Frontal cortex (tissue), 3 donors: ENCODE measurements at regions not wholly inside any gene's neighbourhood (a gene's known extent, or its start where the extent isn't known, plus 50 kb on each side); places are given as distances from the start of the nearest gene placed in this dataset.

Experiments
- DNase-seq, 2 donors: peaks; one replicate each; pipeline ENCODE4 v3.0.0; 2012; ENCODE audit warnings: low spot score in 2 of 2
- FAIRE-seq: peaks from 2 replicates; lab custom pipeline; 2012; peaks lifted over from hg19 to GRCh38; lab: Jason Lieb, UNC
- donor health status: control.
- donor health status: control.
- donor health status: control.

DNA sequence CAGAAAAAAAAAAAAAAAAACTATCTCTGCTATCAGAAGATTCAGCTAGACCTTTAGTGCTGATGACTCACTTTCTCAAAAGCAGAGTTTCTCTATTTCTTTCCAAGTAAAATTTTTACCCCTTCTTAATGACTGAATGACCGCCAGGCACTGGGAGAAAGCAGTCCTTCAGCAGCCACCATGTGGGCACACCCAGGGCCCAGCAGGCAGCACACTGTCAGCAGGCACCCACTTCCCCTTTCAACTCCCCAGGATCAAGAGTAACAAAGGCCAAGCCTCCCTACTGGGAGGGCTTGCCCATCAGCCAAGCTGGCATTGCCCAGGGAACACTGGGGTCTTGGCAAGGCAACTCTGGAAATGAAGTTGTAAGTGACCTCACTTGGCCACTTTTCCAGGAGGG, 201.9 kb upstream of the MAMLD1 start:
- DNase-seq (no peak), FAIRE-seq (no peak)

GRCh38 chrX:150162141-150162540, 201.0 kb upstream of the MAMLD1 start:
- FAIRE-seq, result no peak

DNA sequence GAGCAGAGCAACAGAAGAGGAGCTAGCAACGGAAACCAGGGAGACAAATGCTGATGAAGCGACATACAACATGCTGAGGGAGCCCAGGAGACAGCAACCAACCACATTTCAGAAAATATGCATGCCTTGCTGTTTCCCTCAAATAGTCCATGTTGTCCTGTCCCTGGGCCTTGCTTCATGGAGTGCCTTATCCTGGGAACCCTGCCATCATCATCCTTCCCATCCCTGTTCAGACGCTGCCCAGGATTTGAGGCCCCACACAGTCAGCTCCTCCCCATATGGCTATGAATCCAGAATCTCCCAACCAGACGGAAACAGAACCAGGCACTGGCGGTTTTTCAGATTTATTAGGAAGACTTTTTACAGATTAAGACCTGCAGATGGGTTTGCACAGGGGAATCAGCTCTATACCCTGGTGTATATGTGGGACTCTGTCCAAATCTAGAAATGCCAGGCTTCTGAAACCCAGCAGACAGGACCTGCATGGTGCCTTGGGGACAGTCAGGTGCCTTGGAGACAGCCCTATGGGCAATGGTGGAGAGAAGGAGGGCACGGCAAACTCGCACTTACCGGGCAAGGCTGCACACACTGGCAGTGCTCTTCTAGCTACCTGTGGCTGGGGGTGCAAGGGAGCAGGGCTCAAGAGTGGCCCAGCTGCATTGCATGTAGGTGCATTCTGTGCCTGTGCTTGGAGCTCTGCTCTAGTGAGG, 199.7 kb upstream of the MAMLD1 start:
- no peak for DNase-seq
- FAIRE-seq, result no peak

More at GRCh38 chrX:150162141-150162540, 201.0 kb upstream of the MAMLD1 start:
- DNase-seq, result no peak

DNA sequence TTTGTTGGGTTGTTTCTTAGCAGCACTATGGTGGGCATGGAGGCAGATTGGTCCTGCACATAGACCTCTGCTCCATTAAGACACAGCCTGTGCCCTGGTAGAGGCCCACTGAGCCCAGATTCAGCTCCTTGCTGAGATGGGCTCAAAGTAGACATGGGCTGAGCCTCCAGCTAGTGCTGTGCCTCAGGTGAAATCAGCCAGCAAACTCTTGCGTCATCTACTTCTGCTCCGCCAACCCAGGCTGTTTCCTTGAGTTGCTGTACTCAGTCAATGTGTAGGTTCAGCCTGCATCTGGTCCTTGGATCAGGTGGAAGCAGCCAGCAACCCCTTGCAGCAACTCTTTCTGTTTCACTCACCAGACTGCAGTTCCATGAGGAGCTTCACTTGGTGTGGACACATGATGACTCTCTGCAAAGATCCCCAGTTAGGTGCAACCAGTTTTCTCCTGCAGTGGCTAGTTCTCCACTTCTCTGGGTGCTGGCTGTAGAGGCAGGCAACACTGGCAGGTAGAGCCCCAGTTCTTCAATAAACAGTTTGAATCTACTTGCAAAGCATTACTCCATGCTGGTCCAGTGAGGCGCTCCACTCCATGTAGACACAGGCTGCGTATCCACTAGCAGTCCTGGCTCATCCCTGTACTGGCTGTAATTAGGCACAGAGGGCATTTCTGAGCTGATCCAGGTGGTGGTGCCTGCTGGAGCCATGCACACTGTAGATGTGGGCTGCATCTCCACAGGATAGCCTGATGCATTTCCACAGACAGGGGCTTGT, 199.0 kb upstream of the MAMLD1 start:
- DNase-seq (no peak), FAIRE-seq (no peak)

- FAIRE-seq, result no peak
- DNase-seq, result no peak
Measured at GRCh38 chrX:150164971-150165600, 198.0 kb upstream of the MAMLD1 start.

DNA sequence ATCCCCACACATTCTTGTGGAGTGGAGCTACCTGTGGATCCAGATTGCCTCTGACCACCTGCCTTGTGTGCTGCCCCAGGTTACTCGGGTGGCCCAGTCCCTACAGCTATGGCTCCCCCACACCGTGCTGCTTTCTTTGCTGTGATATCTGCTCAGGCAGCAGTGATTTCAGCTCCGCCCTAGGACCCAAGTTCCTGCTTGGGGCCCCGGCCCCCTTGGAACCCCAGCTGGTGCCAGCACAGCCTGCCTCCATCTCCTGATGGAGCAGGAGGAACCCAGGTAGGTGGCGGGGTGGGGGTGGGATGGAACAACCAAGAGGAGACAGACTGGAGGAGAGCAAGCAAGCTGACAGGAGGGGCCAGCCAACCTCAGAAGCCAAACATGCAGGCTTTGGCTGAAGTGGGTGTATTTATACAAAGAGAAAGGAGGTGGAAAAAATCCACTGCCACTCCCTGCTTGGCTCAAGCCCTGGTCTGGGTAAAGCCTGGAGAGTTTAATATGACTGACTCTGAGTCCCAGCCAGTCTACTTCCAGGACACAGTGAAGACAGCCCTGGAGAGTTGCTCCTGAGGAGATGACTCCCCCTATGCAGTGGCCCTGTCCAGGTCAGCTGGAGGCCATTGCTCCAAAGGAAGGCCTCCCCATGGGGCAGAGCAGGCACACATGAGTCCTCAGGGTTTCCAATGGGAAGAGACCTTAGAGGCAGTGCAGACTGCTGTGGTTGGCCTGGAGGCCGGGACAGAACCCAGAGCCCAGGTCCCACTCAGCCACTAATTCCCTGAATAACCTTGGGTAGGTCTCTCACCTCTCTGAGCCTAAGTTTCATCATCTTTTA, 197.1 kb upstream of the MAMLD1 start:
- FAIRE-seq, result no peak
- no peak for DNase-seq

DNA sequence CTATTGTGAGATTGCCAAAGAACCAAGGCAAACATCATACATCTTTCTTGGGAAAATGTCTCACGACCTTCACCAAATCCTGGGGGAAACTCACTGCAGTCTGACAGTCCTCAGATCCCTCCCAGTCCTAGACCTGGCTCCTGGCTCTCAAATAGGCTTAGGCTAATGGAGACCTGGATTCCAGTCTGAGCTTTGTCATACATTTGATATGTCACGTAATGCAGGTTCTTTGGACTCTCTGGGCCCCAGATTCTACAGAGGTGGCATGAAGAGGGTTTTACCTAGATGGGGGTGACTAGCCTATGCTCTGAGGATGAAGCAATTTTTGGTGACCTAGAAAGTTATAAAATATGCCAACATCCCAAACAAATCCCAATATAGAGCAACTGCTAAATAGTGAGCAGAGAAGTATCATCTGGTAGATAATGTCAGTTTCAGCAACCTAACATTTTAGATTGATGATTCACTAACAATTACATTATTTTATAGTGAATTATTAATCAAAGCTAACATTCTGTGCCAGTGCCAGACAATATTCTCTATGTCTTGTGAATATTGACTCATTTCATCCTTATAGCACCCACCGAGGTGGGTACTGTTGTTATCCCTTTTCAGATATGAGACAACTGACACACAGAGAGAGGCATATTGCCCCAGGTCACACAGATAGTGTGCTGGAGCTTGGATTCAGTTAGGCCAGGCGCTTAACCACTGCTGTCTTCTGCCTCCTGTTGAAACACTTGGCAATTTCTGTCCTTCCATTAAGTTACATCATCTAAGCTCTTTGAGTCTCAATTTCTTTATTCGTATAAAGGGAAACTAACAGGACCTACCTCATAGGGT, 195.4 kb upstream of the MAMLD1 start:
- FAIRE-seq (no peak), DNase-seq (no peak)

GRCh38 chrX:150182161-150182560, 181.0 kb upstream of the MAMLD1 start:
- DNase-seq (no peak), FAIRE-seq (no peak)

DNA sequence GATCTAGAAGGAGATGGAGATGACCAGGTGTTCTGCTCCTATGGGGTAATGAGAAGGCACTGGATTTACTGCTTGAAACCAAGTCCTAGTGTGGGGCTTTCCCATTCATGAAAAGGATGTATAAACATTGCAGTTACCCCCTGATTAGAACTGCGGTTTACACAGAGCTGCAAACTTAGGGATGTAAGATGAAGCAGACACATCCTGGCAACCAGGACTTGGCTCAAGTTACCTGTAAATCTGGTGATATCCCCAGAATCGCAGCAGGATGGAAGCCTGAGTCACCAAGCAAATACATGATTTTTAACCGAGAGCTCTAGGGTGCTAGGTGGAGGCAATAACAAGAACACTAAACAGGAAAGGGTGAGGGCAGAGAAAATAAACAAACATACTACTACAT, 178.6 kb upstream of the MAMLD1 start:
- FAIRE-seq (no peak), DNase-seq (no peak)

- no peak for DNase-seq
- no peak for FAIRE-seq
Measured at GRCh38 chrX:150185766-150186165, 177.4 kb upstream of the MAMLD1 start.

DNA sequence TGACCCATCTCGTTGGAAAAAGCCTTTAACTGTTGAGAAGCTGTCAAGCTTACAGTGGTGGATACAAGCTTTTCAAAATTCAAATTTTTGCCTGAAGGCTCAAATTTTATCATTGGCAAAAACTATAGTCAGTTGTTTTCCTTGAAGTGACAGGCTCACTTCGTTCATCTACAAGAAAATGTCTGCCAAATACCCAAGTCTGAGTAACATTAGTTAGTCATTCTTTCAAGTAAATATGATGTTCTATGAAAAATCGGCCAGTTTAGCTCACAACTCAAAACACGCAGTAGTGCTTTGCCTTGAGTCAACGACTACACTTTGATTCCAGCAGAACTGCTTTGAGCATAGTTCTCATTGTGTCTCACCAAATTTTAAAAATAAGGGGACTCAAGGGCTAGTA, 170.3 kb upstream of the MAMLD1 start:
- FAIRE-seq (no peak), DNase-seq (no peak)

GRCh38 chrX:150196285-150196684, 166.8 kb upstream of the MAMLD1 start:
- no peak for DNase-seq
- FAIRE-seq, result no peak

DNA sequence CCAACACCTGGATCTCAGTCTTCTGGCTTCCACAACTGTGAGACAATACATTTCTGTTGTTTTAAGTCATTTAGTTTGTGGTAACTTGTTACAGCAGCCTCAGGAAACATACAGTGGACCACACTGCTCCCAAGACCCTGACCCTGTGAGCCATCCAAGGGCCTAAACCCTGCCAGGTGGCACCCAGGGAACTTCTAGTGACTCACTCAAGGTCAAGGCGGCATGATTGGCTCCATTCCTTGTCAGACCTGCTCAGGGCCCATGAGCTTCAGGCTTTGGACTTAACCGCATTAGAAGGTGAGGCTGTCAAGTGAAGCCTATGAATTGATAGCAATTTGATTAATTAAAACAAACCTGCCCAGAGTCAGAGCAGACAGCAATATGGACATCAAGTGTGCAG, 165.7 kb upstream of the MAMLD1 start:
- FAIRE-seq (no peak), DNase-seq (no peak)

DNA sequence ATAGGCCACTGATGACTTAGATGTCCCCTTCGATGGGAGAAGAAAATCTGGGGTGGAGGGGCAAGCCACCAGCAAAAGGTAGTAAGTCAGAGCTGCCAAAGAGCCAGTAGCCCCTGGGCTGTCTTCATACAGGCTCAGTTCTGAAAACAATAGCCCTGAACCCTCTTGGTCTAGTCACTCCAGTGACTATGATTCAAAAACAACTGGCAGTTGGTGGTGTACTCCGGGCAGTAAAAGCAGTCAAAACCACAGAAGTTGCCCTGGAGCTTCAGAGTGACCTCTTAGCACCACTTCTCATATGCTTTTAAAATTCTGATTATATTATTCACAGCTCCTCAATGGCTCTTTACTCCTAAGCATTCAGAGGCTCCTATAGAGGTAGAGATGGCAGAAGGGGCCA, 164.3 kb upstream of the MAMLD1 start:
- DNase-seq (no peak), FAIRE-seq (no peak)

- FAIRE-seq, result no peak
Measured at GRCh38 chrX:150199181-150199580, 163.9 kb upstream of the MAMLD1 start.

DNA sequence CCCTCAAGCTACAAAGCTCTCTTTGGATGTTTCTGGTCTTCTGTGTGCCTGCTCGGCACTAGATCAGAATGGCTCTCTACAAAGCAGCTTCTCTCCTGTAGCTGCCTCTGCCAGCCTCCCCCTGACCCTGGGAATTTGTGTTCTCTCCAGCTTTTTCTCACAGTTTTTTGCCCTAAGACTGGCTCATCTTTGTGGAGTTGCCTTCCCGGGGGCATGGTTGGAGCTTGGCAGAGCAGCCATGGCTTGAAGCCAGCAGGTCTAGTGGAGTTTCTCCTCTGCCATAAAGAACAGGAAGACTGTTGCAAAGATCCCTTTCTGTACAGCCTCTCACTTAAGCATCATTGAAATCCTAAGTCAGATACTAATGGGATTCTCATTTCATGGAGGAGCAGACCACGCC, 163.3 kb upstream of the MAMLD1 start:
- DNase-seq (no peak), FAIRE-seq (no peak)

More at GRCh38 chrX:150199181-150199580, 163.9 kb upstream of the MAMLD1 start:
- DNase-seq, result no peak

GRCh38 chrX:150200361-150200760, 162.8 kb upstream of the MAMLD1 start:
- DNase-seq (no peak), FAIRE-seq (no peak)

DNA sequence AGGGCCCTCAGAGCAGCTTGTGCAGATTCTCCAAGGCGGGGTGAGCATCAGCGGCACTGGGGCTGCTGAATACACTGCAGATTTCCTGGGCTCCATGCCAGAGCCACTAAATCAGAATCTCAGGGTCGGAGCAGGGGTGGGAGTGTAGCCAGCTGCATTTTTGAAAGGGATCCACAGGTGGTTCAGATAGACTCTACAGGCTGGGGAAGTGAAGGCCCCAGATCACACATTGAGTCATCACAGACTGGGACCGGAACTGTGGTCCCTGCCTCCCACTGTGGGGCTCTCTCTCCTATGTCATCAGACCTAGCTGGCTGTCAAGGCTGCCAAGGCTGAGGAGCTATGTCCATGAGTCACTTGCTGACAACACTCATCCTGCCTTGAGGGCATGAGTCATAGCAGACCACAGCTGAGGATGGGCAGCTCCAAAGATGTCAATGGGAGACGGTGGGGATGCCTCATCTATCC, 162.3 kb upstream of the MAMLD1 start:
- DNase-seq (peak in 1 of 2 donors; percentile 15), FAIRE-seq (no peak)

GRCh38 chrX:150201391-150201790, 161.7 kb upstream of the MAMLD1 start:
- DNase-seq (no peak), FAIRE-seq (no peak)
